ENCODE measurements at regions not wholly inside any gene's neighbourhood (a gene's known extent, or its start where the extent isn't known, plus 50 kb on each side); places are given as distances from the start of the nearest gene placed in this dataset.
"Not testable (repeated sequence)": the region's sequence is repeated elsewhere in the genome, so short reads cannot be mapped to it uniquely, and the experiment has no call there.

DNA sequence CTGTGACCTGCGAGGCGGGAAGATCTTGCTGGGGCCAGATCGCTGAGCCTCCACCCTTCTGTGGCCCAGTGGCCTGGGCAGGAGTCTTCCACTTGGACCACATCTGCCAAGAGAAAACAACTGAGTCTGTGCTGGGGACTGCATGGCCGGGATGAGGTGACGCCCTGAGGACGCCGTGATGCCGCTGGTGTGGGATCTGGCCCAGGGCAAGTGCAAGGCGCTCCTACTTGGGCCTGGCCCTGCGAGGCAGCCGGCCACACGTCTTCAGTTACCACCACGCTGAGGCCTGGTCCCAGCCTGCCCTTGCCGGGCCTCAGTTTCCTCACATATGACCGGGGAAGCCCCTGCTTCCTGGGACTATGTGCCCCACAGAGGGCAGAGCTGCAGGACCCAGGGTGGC lies 133.4 kb downstream of the SLC25A46 start:
- no peak for DNase-seq (ENCODE audit: low read depth)

GRCh38 chr5:110872963-110873362 lies 134.2 kb downstream of the SLC25A46 start:
- no peak for DNase-seq (ENCODE audit: low read depth)

DNA sequence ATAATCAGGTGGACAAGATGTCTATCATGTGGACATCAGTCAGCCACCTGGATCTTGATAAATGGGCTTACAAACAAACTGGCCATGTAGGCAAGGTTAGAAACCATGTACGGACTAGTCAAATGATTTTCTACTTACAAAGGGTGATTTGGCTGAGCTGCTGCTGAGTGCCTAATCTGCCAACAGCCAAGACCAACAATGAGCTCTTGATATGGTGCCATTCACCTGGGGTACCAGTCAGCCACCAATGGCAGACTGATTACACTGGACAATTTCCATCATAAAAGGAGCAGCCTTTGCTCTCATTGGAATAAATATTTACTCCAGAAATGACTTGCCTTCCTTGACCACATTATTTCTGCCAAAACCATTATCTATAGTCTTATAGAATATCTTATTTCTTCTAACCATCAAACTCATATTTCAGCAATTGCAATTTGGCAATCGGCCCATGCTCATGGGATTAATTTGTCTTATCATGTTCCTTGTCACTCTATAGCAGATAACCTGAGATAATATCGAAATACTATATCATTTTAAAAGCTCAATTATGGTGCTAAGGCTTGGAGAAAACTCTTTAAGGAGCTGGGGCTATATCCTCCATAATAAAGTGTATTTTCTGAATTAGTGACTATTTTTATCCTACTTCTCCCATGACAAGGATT lies 135.1 kb downstream of the SLC25A46 start:
- DNase-seq (ENCODE audit: low read depth): no peak

GRCh38 chr5:110875115-110875514 lies 136.3 kb downstream of the SLC25A46 start:
- not testable (repeated sequence) for DNase-seq (ENCODE audit: low read depth)

GRCh38 chr5:110878115-110878514 lies 139.3 kb downstream of the SLC25A46 start:
- no peak for DNase-seq (ENCODE audit: low read depth)

DNA sequence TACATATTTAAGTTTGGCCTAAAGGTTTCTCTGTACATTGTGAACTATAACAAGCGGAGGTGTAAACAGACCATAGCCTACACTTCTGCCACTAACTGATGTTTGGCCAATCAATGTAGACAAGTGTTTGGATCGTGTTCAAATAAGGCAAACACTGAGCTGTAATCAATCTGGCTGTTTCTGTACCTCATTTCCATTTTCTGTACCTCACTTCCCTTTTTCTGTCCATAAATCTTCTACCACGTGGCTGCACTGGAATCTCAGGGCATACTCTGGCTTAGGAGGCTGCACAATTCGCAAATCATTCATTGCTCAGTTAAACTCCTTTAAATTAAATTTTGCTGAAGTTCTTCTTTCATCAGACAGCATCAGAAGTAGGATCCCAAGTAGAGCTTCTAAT lies 140.9 kb downstream of the SLC25A46 start:
- DNase-seq (ENCODE audit: low read depth): no peak

DNA sequence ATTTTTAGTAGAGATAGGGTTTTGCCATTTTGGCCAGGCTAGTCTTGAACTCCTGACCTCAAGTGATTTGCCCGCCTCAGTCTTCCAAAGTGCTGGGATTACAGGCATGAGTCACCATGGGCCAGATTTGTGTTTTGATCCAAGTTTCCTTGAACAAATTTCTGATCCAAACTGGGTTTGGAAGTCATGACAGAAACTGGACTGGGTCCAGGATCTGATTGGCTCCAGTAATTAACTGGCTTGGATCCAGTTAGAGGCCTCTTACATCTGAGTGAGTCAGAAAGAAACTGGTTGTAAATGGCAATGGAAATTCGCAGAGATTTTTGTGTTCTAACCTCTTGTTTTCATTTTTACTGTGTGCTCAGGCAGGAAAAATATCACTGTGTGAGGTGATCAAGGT lies 141.6 kb downstream of the SLC25A46 start:
- peak; percentile 82 for DNase-seq (ENCODE audit: low read depth)

DNA sequence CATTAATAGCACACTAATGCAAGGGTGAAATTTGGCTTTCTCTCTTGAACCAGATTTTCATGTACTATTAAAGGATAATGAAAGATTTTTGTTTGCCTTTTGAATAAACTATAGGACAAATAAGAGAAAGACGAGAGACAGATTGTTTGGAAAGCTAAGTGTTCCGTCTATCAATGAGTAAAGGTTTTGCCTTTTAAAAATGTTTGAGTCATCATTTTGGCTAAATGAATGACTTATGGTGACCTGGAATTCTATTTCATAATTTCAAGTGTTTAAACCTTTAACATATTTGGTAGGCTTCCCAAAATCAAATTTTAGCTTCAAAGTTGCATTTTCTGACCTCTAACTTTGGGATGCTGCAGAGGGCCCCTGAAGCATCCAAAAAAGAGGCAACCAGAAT lies 145.2 kb downstream of the SLC25A46 start:
- DNase-seq (ENCODE audit: low read depth): peak; percentile 8

DNA sequence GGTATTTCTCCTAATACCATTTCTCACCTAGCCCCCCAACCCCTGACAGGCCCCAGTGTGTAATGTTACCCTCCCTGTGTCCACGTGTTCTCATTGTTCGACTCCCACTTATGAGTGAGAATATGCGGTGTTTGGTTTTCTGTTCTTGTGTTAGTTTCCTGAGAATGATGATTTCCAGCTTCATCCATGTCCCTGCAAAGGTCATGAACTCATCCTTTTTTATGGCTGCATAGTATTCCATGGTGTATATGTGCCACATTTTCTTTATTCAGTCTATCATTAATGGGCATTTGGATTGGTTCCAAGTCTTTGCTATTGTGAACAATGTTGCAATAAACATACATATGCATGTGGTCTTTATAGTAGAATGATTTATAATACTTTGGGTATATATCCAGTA lies 148.4 kb downstream of the SLC25A46 start:
- DNase-seq (ENCODE audit: low read depth): not testable (repeated sequence)

DNA sequence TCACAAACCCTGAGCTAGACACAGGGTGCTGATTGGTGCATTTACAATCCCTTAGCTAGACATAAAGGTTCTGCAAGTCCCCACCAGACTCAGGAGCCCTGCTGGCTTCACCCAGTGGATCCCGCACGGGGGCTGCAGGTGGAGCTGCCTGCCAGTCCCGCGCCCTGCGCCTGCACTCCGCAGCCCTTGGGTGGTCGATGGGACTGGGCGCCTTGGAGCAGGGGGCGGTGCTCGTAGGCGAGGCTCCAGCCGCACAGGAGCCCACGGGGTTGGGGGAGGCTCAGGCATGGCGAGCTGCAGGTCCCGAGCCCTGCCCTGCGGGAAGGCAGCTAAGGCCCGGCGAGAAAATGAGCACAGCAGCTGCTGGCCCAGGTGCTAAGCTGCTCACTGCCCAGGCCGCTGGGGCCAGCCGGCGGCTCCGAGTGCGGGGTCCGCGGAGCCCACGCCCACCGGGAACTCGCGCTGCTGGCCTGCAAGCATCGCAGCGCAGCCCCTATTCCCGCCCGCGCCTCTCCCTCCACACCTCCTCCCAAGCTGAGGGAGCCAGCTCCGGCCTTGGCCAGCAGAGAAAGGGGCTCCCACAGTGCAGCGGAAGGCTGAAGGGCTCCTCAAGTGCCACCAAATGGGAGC lies 155.2 kb downstream of the SLC25A46 start:
- DNase-seq (ENCODE audit: low read depth): not testable (repeated sequence)

GRCh38 chr5:110894805-110895204 lies 156.0 kb downstream of the SLC25A46 start:
- DNase-seq (ENCODE audit: low read depth): no peak

DNA sequence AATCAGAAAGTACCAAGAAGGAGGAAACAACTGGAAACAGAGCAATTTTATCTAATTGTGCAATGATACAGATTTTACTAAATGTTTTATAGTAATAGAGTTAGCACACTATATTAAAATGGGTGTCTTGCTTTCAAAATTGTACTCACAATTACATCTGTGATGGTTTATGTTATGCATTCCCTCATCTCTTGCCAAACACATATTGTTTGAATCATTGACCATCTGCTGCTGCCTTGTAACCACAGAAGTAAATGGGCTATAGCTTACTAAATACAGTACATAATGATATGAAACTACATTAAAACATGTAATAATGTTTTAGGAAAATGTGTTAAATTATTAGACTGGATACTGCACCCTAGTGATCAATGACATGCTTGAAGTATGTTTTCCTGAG lies 158.1 kb downstream of the SLC25A46 start:
- DNase-seq (ENCODE audit: low read depth): peak; percentile 46

GRCh38 chr5:110899566-110900412 lies 161.0 kb downstream of the SLC25A46 start:
- DNase-seq (ENCODE audit: low read depth): peak; percentile 72

DNA sequence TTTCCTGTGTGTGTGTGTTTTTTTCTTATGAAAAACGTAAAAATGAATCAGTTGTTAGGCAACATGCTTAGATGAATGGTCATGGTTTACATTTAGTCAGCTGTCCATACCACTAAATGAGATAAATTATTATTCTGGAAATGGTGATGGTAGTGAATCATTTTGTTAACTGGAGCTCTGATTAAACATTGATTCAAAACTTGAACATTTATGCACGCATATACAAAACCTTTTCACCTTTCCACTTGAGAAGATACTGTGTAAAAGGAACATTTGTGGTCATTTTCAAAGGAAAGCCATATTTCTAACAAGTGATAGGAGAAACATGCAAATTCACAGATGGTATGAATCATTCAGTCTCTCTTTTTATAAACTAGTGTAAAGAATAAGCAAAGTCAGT lies 162.0 kb downstream of the SLC25A46 start:
- DNase-seq (ENCODE audit: low read depth): peak; percentile 89

- no peak for DNase-seq (ENCODE audit: low read depth)
These were observed 165.2 kb downstream of the SLC25A46 start for GRCh38 chr5:110903966-110904365.

DNA sequence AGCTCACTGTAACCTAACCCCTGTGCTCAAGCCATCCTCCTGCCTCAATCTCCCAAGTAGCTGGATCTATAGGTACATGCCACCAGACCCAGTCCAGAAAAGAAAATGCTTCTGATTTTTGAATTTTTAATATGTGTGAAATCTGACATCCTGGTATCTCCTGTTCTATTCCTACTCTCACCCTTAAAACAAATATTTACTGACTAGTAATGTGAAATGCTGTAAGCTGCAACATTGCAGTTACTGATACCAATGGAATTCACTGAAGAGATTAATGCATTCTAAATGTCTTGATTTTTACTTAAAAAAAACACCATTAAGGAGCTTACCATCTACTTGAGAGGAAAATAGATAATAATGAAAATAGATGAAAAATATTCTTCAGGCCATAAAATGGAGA lies 162.7 kb upstream of the TSLP start:
- DNase-seq (ENCODE audit: low read depth): no peak

DNA sequence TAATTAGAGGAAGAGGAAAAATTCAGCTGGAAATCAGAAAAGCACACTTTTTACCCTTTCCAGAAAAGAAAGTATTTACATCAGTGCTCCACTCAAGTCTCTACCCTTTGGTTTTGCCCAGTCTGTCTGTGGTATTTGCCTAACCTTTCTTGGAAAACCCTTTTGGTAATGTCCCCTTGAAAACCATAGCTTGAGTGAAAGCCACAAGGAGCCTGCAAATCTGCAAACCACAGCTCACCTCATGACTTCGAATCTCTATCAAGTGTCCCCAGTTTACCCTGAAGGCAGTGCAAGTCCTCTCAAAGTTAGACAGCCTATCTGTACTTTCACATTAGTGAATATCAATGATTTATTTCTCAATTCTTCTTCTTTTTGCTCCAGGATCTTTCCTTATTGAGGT lies 162.1 kb upstream of the TSLP start:
- no peak for DNase-seq (ENCODE audit: low read depth)

DNA sequence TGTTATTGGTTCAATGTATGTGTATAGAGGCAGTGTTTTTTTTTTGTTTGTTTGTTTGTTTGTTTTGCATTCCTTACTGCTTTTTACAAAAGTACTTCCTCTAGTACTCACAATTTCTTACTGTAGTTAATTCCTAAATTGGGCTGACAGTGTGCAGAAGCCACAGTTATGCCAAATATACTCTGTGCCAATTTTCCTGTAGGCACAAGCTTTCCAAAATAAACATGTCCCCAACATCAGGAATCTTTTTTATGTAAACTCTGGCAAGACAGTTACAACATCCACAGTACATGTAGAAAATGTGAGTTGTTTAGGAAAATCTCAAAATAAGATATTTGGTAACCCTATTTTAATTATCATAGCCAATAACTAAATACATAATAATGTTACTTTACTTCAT lies 161.6 kb upstream of the TSLP start:
- no peak for DNase-seq (ENCODE audit: low read depth)

DNA sequence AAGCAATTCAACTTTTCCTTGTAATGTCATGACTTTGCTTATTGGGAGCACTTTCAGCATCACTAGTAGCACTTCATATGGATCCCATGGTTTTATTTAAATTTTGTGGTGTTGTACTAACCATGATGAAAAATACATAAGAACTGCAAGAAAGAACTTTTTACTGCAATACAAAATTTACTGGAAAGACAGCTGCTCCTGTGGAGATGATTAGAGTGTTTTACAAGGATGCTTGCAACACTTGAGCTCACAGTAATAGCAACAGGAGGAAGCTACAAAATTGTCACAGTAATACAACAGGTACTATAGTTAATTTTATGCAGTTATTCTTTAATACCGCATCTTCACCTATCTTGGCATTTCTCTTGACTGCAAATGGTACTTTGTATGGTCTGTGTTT lies 158.3 kb upstream of the TSLP start:
- no peak for DNase-seq (ENCODE audit: low read depth)

DNA sequence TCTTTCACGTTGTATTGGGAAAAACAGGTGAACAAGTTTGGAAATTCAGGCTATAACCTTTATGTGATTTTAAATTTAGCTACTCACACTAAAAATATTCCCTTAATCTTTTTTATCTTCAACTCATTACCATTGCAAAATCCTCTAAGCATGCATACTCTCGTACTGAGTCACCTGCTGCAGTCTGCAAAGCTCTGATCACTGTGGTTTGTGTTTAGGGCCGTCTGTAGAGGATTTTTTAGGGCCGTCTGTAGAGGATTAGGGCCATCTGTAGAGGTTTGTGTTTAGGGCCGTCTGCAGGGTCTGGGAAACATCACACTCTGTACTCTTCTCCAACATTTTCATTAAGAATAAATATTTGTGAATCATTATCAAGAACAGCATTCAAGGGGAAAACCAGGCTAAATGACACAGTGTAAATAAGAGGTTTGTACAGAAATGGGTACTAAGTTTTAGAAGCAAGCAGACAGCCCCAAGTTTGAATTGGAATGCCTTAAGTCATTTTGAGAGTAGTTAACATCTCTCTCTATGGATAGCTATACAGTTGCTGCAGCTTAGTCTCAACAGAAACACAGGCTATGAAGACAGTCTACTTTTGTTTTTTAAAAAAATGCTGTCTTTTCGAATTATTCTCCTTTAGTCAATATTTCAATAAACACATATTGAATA lies 155.0 kb upstream of the TSLP start:
- peak; percentile 97 for DNase-seq (ENCODE audit: low read depth)

- DNase-seq (ENCODE audit: low read depth): peak; percentile 87
These were observed 154.2 kb upstream of the TSLP start for GRCh38 chr5:110917161-110917875.

- no peak for DNase-seq (ENCODE audit: low read depth)
These were observed 152.8 kb upstream of the TSLP start for GRCh38 chr5:110918683-110919082.

All from amniotic epithelial cell (primary cell).